ENCODE measurements at regions not wholly inside any gene's neighbourhood (a gene's known extent, or its start where the extent isn't known, plus 50 kb on each side); places are given as distances from the start of the nearest gene placed in this dataset.
"Not testable (repeated sequence)": the region's sequence is repeated elsewhere in the genome, so short reads cannot be mapped to it uniquely, and the experiment has no call there.

GRCh38 chr2:80987466-80987865, 682.9 kb upstream of the LRRTM1 start:
- peaks cover 10 to 18% of the 10 kb centered on the region in 2 donors for H3K9me3 ChIP-seq (ENCODE audit: control insufficient read depth in 1 of 2, low read length in 2 of 2)
- no peaks in the 10 kb centered on the region for H3K4me1 ChIP-seq (ENCODE audit: control insufficient read depth in 1 of 2, insufficient read depth in 2 of 2, low read length in 2 of 2)
- no peak overlapping the region for H3K9ac ChIP-seq (ENCODE audit: low read depth in 1 of 2, low read length in 2 of 2)
- H3K27me3 ChIP-seq (ENCODE audit: control insufficient read depth in 1 of 2, insufficient read depth in 2 of 2, low read length in 2 of 2), result no peaks in the 10 kb centered on the region
- H3K27ac ChIP-seq (ENCODE audit: low read depth, low read length), result no peak overlapping the region
- no peak overlapping the region for H3K4me3 ChIP-seq (ENCODE audit: low read depth in 1 of 2, low read length in 2 of 2)
- H3K36me3 ChIP-seq (ENCODE audit: control insufficient read depth in 1 of 2, insufficient read depth in 2 of 2, low read length in 2 of 2), result no peaks in the 10 kb centered on the region

- Histone ChIP-seq H3K36me3 (ENCODE audit: control insufficient read depth in 1 of 2, insufficient read depth in 2 of 2, low read length in 2 of 2) (no peaks in the 10 kb centered on the region), H3K4me3 (ENCODE audit: low read depth in 1 of 2, low read length in 2 of 2) (no peak overlapping the region), H3K27me3 (ENCODE audit: control insufficient read depth in 1 of 2, insufficient read depth in 2 of 2, low read length in 2 of 2) (no peaks in the 10 kb centered on the region), H3K9me3 (ENCODE audit: control insufficient read depth in 1 of 2, low read length in 2 of 2) (peaks cover 31 to 51% of the 10 kb centered on the region in 2 donors), H3K9ac (ENCODE audit: low read depth in 1 of 2, low read length in 2 of 2) (no peak overlapping the region), H3K4me1 (ENCODE audit: control insufficient read depth in 1 of 2, insufficient read depth in 2 of 2, low read length in 2 of 2) (no peaks in the 10 kb centered on the region), H3K27ac (ENCODE audit: low read depth, low read length) (no peak overlapping the region)
Measured at GRCh38 chr2:80969900-80970299, 665.3 kb upstream of the LRRTM1 start.

- Histone ChIP-seq H3K9ac (ENCODE audit: low read depth in 1 of 2, low read length in 2 of 2) (no peak overlapping the region), H3K36me3 (ENCODE audit: control insufficient read depth in 1 of 2, insufficient read depth in 2 of 2, low read length in 2 of 2) (no peaks in the 10 kb centered on the region), H3K9me3 (ENCODE audit: control insufficient read depth in 1 of 2, low read length in 2 of 2) (peaks cover 35 to 61% of the 10 kb centered on the region in 2 donors), H3K27ac (ENCODE audit: low read depth, low read length) (no peak overlapping the region), H3K4me1 (ENCODE audit: control insufficient read depth in 1 of 2, insufficient read depth in 2 of 2, low read length in 2 of 2) (no peaks in the 10 kb centered on the region), H3K27me3 (ENCODE audit: control insufficient read depth in 1 of 2, insufficient read depth in 2 of 2, low read length in 2 of 2) (no peaks in the 10 kb centered on the region), H3K4me3 (ENCODE audit: low read depth in 1 of 2, low read length in 2 of 2) (no peak overlapping the region)
Measured at GRCh38 chr2:80968450-80968849, 663.9 kb upstream of the LRRTM1 start.

GRCh38 chr2:80947601-80948130, 643.1 kb upstream of the LRRTM1 start:
- Histone ChIP-seq H3K36me3 (ENCODE audit: control insufficient read depth in 1 of 2, insufficient read depth in 2 of 2, low read length in 2 of 2) (no peaks in the 10 kb centered on the region), H3K4me3 (ENCODE audit: low read depth in 1 of 2, low read length in 2 of 2) (no peak overlapping the region), H3K4me1 (ENCODE audit: control insufficient read depth in 1 of 2, insufficient read depth in 2 of 2, low read length in 2 of 2) (no peaks in the 10 kb centered on the region), H3K9me3 (ENCODE audit: control insufficient read depth in 1 of 2, low read length in 2 of 2) (peaks cover 0 to 4% of the 10 kb centered on the region in 2 donors), H3K27ac (ENCODE audit: low read depth, low read length) (no peak overlapping the region), H3K27me3 (ENCODE audit: control insufficient read depth in 1 of 2, insufficient read depth in 2 of 2, low read length in 2 of 2) (no peaks in the 10 kb centered on the region), H3K9ac (ENCODE audit: low read depth in 1 of 2, low read length in 2 of 2) (no peak overlapping the region)

GRCh38 chr2:80943487-80943886, 638.9 kb upstream of the LRRTM1 start:
- no peak overlapping the region for H3K9ac ChIP-seq (ENCODE audit: low read depth in 1 of 2, low read length in 2 of 2)
- no peak overlapping the region for H3K27ac ChIP-seq (ENCODE audit: low read depth, low read length)
- H3K4me3 ChIP-seq (ENCODE audit: low read depth in 1 of 2, low read length in 2 of 2), result no peak overlapping the region
- no peaks in the 10 kb centered on the region for H3K27me3 ChIP-seq (ENCODE audit: control insufficient read depth in 1 of 2, insufficient read depth in 2 of 2, low read length in 2 of 2)
- H3K9me3 ChIP-seq (ENCODE audit: control insufficient read depth in 1 of 2, low read length in 2 of 2), result peaks cover 0 to 7% of the 10 kb centered on the region in 2 donors
- no peaks in the 10 kb centered on the region for H3K36me3 ChIP-seq (ENCODE audit: control insufficient read depth in 1 of 2, insufficient read depth in 2 of 2, low read length in 2 of 2)
- H3K4me1 ChIP-seq (ENCODE audit: control insufficient read depth in 1 of 2, insufficient read depth in 2 of 2, low read length in 2 of 2), result no peaks in the 10 kb centered on the region

- Histone ChIP-seq H3K27ac (ENCODE audit: low read depth, low read length) (no peak overlapping the region), H3K4me3 (ENCODE audit: low read depth in 1 of 2, low read length in 2 of 2) (no peak overlapping the region), H3K9me3 (ENCODE audit: control insufficient read depth in 1 of 2, low read length in 2 of 2) (peaks cover 0 to 7% of the 10 kb centered on the region in 2 donors), H3K36me3 (ENCODE audit: control insufficient read depth in 1 of 2, insufficient read depth in 2 of 2, low read length in 2 of 2) (no peaks in the 10 kb centered on the region), H3K9ac (ENCODE audit: low read depth in 1 of 2, low read length in 2 of 2) (no peak overlapping the region), H3K27me3 (ENCODE audit: control insufficient read depth in 1 of 2, insufficient read depth in 2 of 2, low read length in 2 of 2) (no peaks in the 10 kb centered on the region), H3K4me1 (ENCODE audit: control insufficient read depth in 1 of 2, insufficient read depth in 2 of 2, low read length in 2 of 2) (no peaks in the 10 kb centered on the region)
Measured at GRCh38 chr2:80942766-80943165, 638.2 kb upstream of the LRRTM1 start.

GRCh38 chr2:80938463-80938862, 633.9 kb upstream of the LRRTM1 start:
- Histone ChIP-seq H3K9me3 (ENCODE audit: control insufficient read depth in 1 of 2, low read length in 2 of 2) (peaks cover 0 to 5% of the 10 kb centered on the region in 2 donors), H3K4me3 (ENCODE audit: low read depth in 1 of 2, low read length in 2 of 2) (no peak overlapping the region), H3K4me1 (ENCODE audit: control insufficient read depth in 1 of 2, insufficient read depth in 2 of 2, low read length in 2 of 2) (no peaks in the 10 kb centered on the region), H3K9ac (ENCODE audit: low read depth in 1 of 2, low read length in 2 of 2) (no peak overlapping the region), H3K27ac (ENCODE audit: low read depth, low read length) (no peak overlapping the region), H3K36me3 (ENCODE audit: control insufficient read depth in 1 of 2, insufficient read depth in 2 of 2, low read length in 2 of 2) (no peaks in the 10 kb centered on the region), H3K27me3 (ENCODE audit: control insufficient read depth in 1 of 2, insufficient read depth in 2 of 2, low read length in 2 of 2) (no peaks in the 10 kb centered on the region)

GRCh38 chr2:80931820-80932219, 627.3 kb upstream of the LRRTM1 start:
- H3K4me3 ChIP-seq (ENCODE audit: low read depth in 1 of 2, low read length in 2 of 2); H3K36me3 ChIP-seq (ENCODE audit: control insufficient read depth in 1 of 2, insufficient read depth in 2 of 2, low read length in 2 of 2); H3K4me1 ChIP-seq (ENCODE audit: control insufficient read depth in 1 of 2, insufficient read depth in 2 of 2, low read length in 2 of 2); H3K9ac ChIP-seq (ENCODE audit: low read depth in 1 of 2, low read length in 2 of 2); H3K27ac ChIP-seq (ENCODE audit: low read depth, low read length); H3K27me3 ChIP-seq (ENCODE audit: control insufficient read depth in 1 of 2, insufficient read depth in 2 of 2, low read length in 2 of 2); H3K9me3 ChIP-seq (ENCODE audit: control insufficient read depth in 1 of 2, low read length in 2 of 2): not testable (repeated sequence)

GRCh38 chr2:80930777-80931176, 626.2 kb upstream of the LRRTM1 start:
- Histone ChIP-seq H3K9me3 (ENCODE audit: control insufficient read depth in 1 of 2, low read length in 2 of 2) (peaks cover 5 to 10% of the 10 kb centered on the region in 2 donors), H3K4me3 (ENCODE audit: low read depth in 1 of 2, low read length in 2 of 2) (no peak overlapping the region), H3K27ac (ENCODE audit: low read depth, low read length) (no peak overlapping the region), H3K36me3 (ENCODE audit: control insufficient read depth in 1 of 2, insufficient read depth in 2 of 2, low read length in 2 of 2) (no peaks in the 10 kb centered on the region), H3K27me3 (ENCODE audit: control insufficient read depth in 1 of 2, insufficient read depth in 2 of 2, low read length in 2 of 2) (no peaks in the 10 kb centered on the region), H3K9ac (ENCODE audit: low read depth in 1 of 2, low read length in 2 of 2) (no peak overlapping the region), H3K4me1 (ENCODE audit: control insufficient read depth in 1 of 2, insufficient read depth in 2 of 2, low read length in 2 of 2) (no peaks in the 10 kb centered on the region)

GRCh38 chr2:80926168-80926567, 621.6 kb upstream of the LRRTM1 start:
- H3K27ac ChIP-seq (ENCODE audit: low read depth, low read length), result no peak overlapping the region
- no peak overlapping the region for H3K9ac ChIP-seq (ENCODE audit: low read depth in 1 of 2, low read length in 2 of 2)
- H3K4me3 ChIP-seq (ENCODE audit: low read depth in 1 of 2, low read length in 2 of 2), result no peak overlapping the region
- H3K4me1 ChIP-seq (ENCODE audit: control insufficient read depth in 1 of 2, insufficient read depth in 2 of 2, low read length in 2 of 2), result no peaks in the 10 kb centered on the region
- no peaks in the 10 kb centered on the region for H3K27me3 ChIP-seq (ENCODE audit: control insufficient read depth in 1 of 2, insufficient read depth in 2 of 2, low read length in 2 of 2)
- no peaks in the 10 kb centered on the region for H3K36me3 ChIP-seq (ENCODE audit: control insufficient read depth in 1 of 2, insufficient read depth in 2 of 2, low read length in 2 of 2)
- peaks cover 12 to 16% of the 10 kb centered on the region in 2 donors for H3K9me3 ChIP-seq (ENCODE audit: control insufficient read depth in 1 of 2, low read length in 2 of 2)

GRCh38 chr2:80896576-80896975, 592.0 kb upstream of the LRRTM1 start:
- H3K9me3 ChIP-seq (ENCODE audit: control insufficient read depth in 1 of 2, low read length in 2 of 2), result peaks cover 0 to 6% of the 10 kb centered on the region in 2 donors
- no peak overlapping the region for H3K4me3 ChIP-seq (ENCODE audit: low read depth in 1 of 2, low read length in 2 of 2)
- H3K4me1 ChIP-seq (ENCODE audit: control insufficient read depth in 1 of 2, insufficient read depth in 2 of 2, low read length in 2 of 2), result no peaks in the 10 kb centered on the region
- no peak overlapping the region for H3K27ac ChIP-seq (ENCODE audit: low read depth, low read length)
- H3K27me3 ChIP-seq (ENCODE audit: control insufficient read depth in 1 of 2, insufficient read depth in 2 of 2, low read length in 2 of 2), result no peaks in the 10 kb centered on the region
- no peak overlapping the region for H3K9ac ChIP-seq (ENCODE audit: low read depth in 1 of 2, low read length in 2 of 2)
- no peaks in the 10 kb centered on the region for H3K36me3 ChIP-seq (ENCODE audit: control insufficient read depth in 1 of 2, insufficient read depth in 2 of 2, low read length in 2 of 2)

Data from duodenal mucosa (tissue), 2 donors.